Activated B cell treated with CpG ODN at 0.5 μM for 24 hours (primary cell): ENCODE measurements at regions not wholly inside any gene's neighbourhood (a gene's known extent, or its start where the extent isn't known, plus 50 kb on each side); places are given as distances from the start of the nearest gene placed in this dataset.

Source experiments
- ATAC-seq: fragments of 200-7000 bp; cut with Tn5 transposase; one replicate; pipeline ENCODE4 v1.10.0; 2021; ENCODE audit warnings: low read depth, mild to moderate bottlenecking, moderate library complexity
- CTCF ChIA-PET: fragments of 350-600 bp; sonication (Branson Sonifier 250); formaldehyde crosslinking; loops from one replicate; lab custom pipeline; 2021; ENCODE audit warnings: antibody characterized with exemption; lab: Charles Lee
- POLR2A ChIA-PET: fragments of 350-600 bp; sonication (Branson Sonifier 250); formaldehyde crosslinking; loops from one replicate; lab custom pipeline; 2021; ENCODE audit warnings: antibody characterized with exemption; lab: Charles Lee
- DNase-seq: peaks from one replicate; pipeline ENCODE4 v3.0.0; 2022
- H3K27ac Mint-ChIP-seq: one replicate; pipeline ENCODE4 v1.8.0; 2020; ENCODE audit warnings: mixed read lengths
- H3K27me3 Mint-ChIP-seq: one replicate; pipeline ENCODE4 v1.8.0; 2021; ENCODE audit warnings: mixed read lengths
- H3K36me3 Mint-ChIP-seq: one replicate; pipeline ENCODE4 v1.8.0; 2021; ENCODE audit warnings: low read depth, mixed read lengths
- H3K4me1 Mint-ChIP-seq: one replicate; pipeline ENCODE4 v1.8.0; 2021; ENCODE audit warnings: mixed read lengths
- H3K4me3 Mint-ChIP-seq: one replicate; pipeline ENCODE4 v1.8.0; 2020; ENCODE audit warnings: mild to moderate bottlenecking, mixed read lengths
- H3K9me3 Mint-ChIP-seq: one replicate; pipeline ENCODE4 v1.8.0; 2020; ENCODE audit warnings: mixed read lengths
- intact Hi-C: fragments of 100-400 bp; cut with micrococcal nuclease; formaldehyde crosslinking; loops from one replicate; pipeline ENCODE4 v1.15.1; 2024
- TF ChIP-seq, protein P1 (sequence below): fragments of 200-600 bp; IDR thresholded peaks from one replicate; pipeline ENCODE4 v1.8.0; 2022; ENCODE audit warnings: antibody characterized with exemption, mild to moderate bottlenecking

DNA sequence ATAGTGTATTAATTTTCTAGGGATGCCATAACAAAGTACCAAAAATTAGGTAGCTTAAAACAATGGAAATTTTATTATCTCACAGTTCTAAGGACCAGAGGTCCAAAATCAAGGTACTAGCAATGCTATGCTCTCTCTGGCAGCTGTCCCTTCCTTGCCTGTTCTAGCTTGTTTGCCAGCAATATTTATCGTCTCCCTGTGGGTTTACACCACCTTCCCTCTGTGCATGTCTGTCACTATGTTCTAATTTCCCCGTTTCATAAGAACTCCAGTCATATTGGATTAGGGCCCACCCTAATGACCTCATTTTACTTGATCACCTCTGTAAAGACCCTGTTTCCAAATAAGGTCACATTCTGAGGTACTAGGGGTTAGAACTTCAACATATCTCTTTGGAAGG, 217.2 kb downstream of the IBTK start:
- ChIA-PET CTCF (interaction anchor here (1.2 kb wide), 1 partner anchor 10 kb away, joined by 3 read pairs; no protein-coding TSS in a partner anchor), POLR2A (no interaction called here)
- Mint-ChIP-seq H3K27me3 (no peaks in the 10 kb centered on the region), H3K4me3 (no peak overlapping the region), H3K36me3 (no peaks in the 10 kb centered on the region), H3K27ac (no peak overlapping the region), H3K4me1 (no peaks in the 10 kb centered on the region), H3K9me3 (no peaks in the 10 kb centered on the region)
- intact Hi-C loops, result no loop called here
- no peak for ATAC-seq
- DNase-seq, result no peak
- TF ChIP-seq, protein P1, sequence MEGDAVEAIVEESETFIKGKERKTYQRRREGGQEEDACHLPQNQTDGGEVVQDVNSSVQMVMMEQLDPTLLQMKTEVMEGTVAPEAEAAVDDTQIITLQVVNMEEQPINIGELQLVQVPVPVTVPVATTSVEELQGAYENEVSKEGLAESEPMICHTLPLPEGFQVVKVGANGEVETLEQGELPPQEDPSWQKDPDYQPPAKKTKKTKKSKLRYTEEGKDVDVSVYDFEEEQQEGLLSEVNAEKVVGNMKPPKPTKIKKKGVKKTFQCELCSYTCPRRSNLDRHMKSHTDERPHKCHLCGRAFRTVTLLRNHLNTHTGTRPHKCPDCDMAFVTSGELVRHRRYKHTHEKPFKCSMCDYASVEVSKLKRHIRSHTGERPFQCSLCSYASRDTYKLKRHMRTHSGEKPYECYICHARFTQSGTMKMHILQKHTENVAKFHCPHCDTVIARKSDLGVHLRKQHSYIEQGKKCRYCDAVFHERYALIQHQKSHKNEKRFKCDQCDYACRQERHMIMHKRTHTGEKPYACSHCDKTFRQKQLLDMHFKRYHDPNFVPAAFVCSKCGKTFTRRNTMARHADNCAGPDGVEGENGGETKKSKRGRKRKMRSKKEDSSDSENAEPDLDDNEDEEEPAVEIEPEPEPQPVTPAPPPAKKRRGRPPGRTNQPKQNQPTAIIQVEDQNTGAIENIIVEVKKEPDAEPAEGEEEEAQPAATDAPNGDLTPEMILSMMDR, result no peak

DNA sequence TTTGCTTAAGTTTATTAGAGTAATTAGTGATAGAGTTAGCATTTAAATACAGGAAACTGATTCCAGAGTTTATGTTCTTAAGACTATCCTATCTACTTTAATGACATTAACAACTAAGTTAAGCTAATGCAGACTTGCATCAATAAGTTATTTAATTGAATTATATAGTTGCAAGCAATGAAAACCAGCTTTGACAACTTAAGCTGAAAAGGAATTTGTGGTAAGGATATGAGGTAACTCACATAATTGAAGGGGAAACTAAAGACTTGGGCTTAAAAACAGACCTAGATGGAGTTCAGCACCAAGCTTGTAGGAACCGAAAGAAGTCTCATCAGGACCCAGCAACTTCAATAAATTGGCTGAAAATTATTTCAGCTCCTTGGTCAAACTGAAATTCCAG, 222.3 kb downstream of the IBTK start:
- Mint-ChIP-seq H3K27ac (no peak overlapping the region), H3K4me3 (no peak overlapping the region), H3K27me3 (no peaks in the 10 kb centered on the region), H3K36me3 (no peaks in the 10 kb centered on the region), H3K9me3 (no peaks in the 10 kb centered on the region), H3K4me1 (no peaks in the 10 kb centered on the region)
- POLR2A ChIA-PET, result no interaction called here
- ATAC-seq, result no peak
- intact Hi-C loops, result no loop called here
- CTCF ChIA-PET, result no interaction called here
- TF ChIP-seq, protein P1, result no peak
- no peak for DNase-seq

DNA sequence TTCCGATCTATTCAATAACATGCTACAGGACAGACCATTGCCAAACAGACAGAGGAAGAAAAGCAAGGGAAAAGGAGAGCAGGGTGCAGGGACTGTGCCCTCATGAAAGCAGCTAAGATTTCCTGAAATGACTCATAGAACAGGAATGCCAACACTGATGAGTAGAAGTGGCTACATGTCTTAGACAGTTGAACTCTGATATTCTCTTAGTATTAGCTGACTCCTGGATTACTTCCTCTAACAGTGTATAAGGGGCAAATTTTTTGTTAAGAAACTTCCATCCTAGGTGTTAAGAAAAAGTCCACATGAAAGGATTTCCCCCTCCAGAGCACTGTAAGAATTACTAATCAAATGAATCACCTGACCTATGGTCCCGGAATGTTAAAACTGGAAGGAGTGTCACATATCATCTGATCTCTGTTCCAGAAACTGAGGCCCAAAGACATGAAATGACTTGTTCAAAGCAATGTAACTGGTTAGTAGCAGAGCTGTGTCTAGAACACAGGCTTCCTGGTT, 224.9 kb downstream of the IBTK start:
- CTCF ChIA-PET, result no interaction called here
- no peak for ATAC-seq
- H3K4me3 Mint-ChIP-seq, result no peak overlapping the region
- H3K36me3 Mint-ChIP-seq, result no peaks in the 10 kb centered on the region
- H3K9me3 Mint-ChIP-seq, result no peaks in the 10 kb centered on the region
- TF ChIP-seq, protein P1, result no peak
- POLR2A ChIA-PET, result no interaction called here
- H3K27ac Mint-ChIP-seq, result no peak overlapping the region
- intact Hi-C loops, result no loop called here
- no peaks in the 10 kb centered on the region for H3K27me3 Mint-ChIP-seq
- DNase-seq, result no peak
- no peaks in the 10 kb centered on the region for H3K4me1 Mint-ChIP-seq

DNA sequence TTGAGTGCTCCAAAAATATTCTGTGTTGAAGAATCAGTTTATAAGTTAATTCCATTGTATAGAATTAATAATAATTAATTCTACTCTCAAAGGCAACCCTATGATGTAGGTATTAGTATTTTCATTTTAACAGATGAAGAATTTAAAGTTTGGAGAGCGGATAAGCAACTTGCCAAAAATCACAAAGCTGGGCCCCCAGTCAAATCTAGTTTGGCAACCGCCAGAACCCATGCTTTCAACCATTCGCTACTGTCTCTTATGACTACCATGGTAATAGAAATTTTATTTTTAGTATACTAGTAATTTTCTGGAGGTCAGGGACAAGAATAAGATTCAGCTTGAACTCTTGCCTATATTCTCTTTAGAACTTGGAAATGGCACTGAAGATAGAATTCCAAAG, 229.8 kb downstream of the IBTK start:
- ChIA-PET CTCF (no interaction called here), POLR2A (no interaction called here)
- no peak overlapping the region for H3K4me3 Mint-ChIP-seq
- TF ChIP-seq, protein P1, result no peak
- intact Hi-C loops, result no loop called here
- ATAC-seq (no peak), DNase-seq (no peak)
- H3K27ac Mint-ChIP-seq, result no peak overlapping the region
- H3K36me3 Mint-ChIP-seq, result no peaks in the 10 kb centered on the region
- no peaks in the 10 kb centered on the region for H3K27me3 Mint-ChIP-seq
- H3K9me3 Mint-ChIP-seq, result no peaks in the 10 kb centered on the region
- H3K4me1 Mint-ChIP-seq, result no peaks in the 10 kb centered on the region

DNA sequence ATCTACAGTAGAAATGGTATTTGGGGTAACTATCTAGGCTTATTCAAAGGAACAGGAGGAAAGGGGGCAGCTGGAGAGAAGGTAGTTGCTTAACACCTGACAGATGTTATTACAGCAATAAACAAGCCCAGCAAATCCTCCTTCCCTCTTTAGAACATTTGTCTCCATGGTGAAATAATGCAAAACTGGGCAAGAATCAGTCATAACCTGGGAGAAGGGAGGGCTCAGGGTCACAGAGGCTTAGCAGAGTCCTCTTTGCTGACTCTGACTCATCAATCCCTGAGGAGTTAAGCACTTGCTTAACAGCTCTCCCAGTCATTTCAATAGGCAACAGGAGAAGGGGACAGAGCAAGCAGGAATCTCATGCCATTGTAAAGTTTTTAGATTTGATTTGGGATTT, 230.3 kb downstream of the IBTK start:
- H3K27me3 Mint-ChIP-seq, result no peaks in the 10 kb centered on the region
- CTCF ChIA-PET, result no interaction called here
- DNase-seq (no peak), ATAC-seq (no peak)
- H3K4me1 Mint-ChIP-seq, result no peaks in the 10 kb centered on the region
- H3K27ac Mint-ChIP-seq, result no peak overlapping the region
- no peaks in the 10 kb centered on the region for H3K36me3 Mint-ChIP-seq
- intact Hi-C loops, result no loop called here
- POLR2A ChIA-PET, result no interaction called here
- TF ChIP-seq, protein P1, result no peak
- H3K9me3 Mint-ChIP-seq, result no peaks in the 10 kb centered on the region
- H3K4me3 Mint-ChIP-seq, result no peak overlapping the region
